HPDE6-E6E7 (cell line): ENCODE measurements at regions not wholly inside any gene's neighbourhood (a gene's known extent, or its start where the extent isn't known, plus 50 kb on each side); places are given as distances from the start of the nearest gene placed in this dataset.

ENCODE experiments used
- DNase-seq: peaks from one replicate; pipeline ENCODE4 v3.0.0; 2011; ENCODE audit warnings: missing footprints; ENCODE audit errors: extremely low spot score

DNA sequence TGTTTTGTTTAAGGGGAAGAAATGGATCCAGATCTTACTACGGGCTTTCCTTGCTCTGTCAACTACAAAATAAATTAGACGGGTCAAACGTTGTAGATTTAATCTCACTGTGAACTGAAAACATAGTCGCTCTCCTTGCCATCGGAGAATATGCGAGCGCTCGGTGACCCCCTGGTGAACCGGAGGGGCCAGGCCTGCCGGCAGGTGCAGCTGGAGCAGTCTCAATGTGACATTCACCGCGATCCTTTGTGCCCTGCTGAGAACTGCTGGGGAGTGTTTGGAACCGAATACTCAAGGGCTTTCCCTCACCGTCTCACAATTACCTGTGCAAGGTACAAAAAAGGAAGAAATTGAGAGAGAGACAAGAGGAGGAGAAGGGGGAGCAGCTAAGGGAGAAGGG lies 174.1 kb upstream of the GPR26 start:
- no peak for DNase-seq

GRCh38 chr10:123494301-123494808 lies 171.8 kb upstream of the GPR26 start:
- no peak for DNase-seq

DNA sequence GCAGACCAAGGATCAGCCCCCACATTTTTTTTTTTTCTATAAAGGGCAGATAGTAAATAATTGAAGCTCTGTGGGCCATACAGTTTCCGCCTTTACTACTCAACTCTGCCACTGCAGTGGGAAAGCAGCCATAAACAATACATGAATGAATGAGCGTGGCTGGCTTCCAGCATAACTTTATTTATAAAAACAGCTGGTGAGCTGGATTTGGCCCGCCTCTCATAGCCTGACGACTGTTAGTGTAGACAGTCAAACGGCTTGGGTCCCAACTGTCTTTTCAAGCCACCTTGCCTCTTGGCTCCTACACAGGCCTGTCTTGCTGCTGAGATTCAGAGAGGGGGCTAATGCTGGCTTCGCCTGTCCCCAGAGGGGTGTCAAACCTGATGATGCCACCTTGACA lies 169.8 kb upstream of the GPR26 start:
- no peak for DNase-seq

DNA sequence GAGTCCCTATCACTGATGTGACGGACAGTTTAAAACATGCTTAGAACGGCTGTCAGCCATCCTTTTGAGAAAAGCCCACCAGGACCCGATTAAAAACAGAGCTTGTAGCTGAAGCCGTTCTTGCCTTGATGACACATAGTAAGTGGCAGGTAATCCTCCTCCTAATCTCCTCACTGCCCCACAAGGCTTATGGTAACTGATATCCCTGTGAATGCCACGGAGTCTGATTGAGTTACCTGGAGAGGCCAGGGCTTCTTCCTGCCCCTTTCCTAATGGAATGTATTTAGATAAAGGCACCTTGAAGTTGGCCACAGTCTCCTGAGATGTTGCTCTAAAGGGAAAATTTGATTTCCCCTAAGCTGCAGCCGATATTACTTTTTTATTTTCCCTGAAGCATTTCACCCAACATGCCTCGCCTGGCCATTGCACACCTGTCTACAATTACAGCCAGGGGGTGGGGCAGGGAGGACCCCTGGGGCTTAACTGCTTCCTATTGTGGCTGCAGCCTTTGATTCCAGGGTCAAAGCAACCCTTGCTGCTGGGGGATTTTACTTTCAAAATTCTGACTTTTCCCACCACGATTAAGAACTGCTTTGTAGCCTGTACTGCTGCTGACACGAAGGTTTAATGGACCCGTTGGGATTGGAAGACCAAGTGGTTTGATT lies 169.0 kb upstream of the GPR26 start:
- DNase-seq = no peak

DNA sequence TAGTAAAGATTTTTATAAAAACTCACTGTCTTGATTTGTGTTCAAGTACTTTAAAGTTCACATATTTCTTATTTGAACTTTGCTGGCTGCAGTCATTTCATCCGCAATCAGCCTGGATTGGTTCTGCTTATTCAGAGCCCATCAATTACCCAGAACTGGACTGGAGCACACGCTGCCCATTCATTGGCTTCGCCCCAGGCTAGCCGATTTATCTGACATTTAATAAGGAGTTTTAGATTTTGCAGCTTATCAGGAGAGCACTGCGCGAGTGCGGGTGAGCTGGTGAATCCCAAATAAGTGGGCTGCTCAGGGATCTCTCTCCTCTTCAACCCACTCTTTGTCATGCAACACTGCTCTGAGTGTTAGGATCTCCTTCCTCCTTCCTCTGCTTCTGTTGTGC lies 166.0 kb upstream of the GPR26 start:
- DNase-seq = no peak

DNA sequence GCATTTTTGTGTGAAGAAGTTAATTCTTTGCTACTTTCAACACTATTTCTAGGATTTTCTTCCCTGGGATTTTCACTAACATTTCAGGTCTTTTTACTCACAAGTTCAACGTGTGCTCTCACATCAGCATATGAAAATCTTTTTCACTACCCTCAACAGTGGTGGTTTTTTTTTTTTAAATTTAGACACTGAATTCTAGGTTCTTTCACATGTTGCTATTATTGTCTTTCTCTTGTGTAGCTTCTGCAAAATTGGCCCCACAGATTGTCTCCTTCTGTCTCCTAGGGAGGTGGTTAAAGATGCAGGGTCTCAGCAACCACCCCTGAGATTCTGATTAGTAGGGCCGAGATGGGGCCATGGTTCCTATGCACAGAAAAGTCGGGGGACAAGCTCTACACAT lies 165.0 kb upstream of the GPR26 start:
- DNase-seq = no peak

DNA sequence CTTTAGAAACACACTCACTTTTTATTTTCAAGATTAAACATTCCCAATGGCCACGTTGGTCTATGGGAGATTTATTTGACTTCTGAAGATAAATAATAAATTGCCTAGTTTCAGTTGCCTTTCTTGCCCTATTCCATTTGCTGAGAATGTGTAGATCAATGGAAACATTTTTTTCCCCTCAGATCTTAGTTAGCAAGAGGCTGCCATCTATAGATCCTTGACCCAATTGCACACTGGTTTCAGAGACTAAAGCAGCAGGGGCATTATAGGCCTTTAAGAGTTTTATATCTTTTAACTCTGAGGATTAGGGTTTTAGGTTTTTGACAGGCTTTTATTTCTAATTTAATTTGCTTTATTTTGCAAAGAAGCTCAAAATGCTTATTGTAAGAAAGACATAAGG lies 163.2 kb upstream of the GPR26 start:
- DNase-seq = no peak

DNA sequence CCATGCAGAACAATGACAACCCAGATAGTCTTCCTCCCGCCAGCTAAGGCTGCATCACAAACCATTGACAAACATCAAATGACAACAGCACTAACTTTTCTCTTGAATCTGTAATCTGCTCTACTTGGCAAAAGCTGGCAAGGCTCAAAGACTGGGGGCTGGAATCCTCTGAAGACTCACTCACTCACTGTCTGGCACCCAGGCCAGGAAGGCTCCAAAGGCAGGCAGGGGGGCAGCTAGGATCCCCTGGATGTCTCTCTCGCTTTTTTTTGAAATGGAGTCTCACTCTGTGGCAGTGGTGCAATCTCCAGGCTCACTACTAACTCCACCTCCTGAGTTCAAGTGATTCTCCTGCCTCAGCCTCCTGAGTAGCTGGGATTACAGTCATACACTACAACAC lies 159.7 kb upstream of the GPR26 start:
- no peak for DNase-seq

DNA sequence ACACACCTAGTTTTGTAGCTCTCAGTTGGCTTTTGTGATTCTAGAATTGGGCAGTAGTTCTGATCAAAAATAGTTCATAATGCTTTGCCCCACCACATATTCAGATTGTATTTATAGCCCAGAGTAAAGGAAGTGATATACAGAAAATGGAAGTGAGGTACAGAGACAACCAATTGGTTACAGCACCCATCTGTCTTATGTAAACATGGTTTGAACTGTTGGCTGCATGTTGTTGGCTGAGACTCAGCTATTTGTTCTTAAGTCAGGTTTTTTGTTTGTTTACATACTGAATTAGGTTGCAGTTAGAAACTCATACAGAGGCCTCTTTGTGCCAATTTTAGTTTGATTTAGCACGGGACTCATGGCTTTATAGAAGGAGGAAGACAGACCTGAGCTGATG lies 158.9 kb upstream of the GPR26 start:
- no peak for DNase-seq

GRCh38 chr10:123509338-123509737 lies 156.8 kb upstream of the GPR26 start:
- no peak for DNase-seq

- no peak for DNase-seq
These were observed 153.0 kb upstream of the GPR26 start for GRCh38 chr10:123512901-123513775.

DNA sequence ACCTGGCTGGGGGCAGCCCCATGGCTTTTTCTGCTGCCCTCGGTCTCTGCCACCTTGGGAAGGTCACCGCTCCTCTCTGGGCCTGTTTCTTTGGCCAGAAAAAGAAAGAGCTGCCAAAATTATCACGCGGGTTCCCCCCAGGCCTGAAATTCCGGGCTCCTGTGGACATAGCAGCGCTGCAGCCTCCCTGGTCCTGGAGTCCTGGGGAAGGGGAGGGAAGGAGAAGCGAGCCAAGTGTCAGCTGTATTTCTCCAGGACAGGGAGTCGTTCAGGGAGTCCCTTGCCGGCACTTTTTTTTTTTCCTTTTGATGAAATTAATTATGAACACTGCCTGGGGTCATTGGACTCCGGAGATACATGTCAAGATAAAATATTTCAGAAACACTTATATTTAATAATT lies 152.3 kb upstream of the GPR26 start:
- DNase-seq = no peak

DNA sequence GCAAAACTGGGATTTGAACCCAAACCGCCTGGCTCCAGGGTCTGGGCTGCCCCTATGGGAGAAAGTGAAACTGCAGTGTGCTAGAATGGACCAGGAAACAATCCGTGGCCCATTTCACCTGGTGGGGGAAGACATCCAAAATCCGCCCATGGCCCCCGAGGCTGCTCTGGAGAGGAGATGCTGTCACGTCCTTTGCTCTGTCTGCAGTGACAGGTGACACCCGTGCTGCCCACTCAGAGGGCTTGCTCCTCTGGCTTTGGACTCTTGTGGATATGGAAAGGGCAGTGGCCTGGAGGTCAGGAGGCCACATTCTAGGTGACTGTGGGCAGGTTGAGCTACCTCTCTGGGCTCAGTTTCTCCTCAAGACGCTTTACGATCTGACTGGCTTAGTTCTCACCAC lies 151.2 kb upstream of the GPR26 start:
- DNase-seq = no peak

DNA sequence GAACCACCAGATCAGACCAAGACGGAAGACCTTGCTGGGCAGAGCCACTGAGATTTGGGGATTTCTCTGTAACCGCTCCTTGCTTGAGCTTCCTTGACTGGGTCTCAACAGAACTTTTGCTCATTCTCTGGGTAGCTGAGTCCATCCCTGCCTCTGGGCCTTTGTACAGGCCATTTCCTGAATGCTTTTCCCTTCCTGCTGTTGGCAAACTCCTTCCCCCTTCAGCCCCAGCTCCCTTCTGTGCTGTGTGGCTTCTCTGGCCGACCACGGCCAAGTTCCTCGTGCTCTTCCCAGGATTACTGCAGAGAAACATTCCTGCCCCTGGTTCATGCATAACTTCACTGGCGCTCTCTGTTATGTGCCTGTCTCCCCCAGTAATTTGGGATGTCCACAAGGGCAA lies 150.5 kb upstream of the GPR26 start:
- DNase-seq = no peak

GRCh38 chr10:123516291-123516690 lies 149.9 kb upstream of the GPR26 start:
- DNase-seq = no peak

GRCh38 chr10:123517426-123517825 lies 148.7 kb upstream of the GPR26 start:
- DNase-seq = no peak

- no peak for DNase-seq
These were observed 148.3 kb upstream of the GPR26 start for GRCh38 chr10:123517901-123518300.

GRCh38 chr10:123518765-123519164 lies 147.4 kb upstream of the GPR26 start:
- no peak for DNase-seq

- DNase-seq = no peak
These were observed 146.3 kb upstream of the GPR26 start for GRCh38 chr10:123519861-123520260.

GRCh38 chr10:123521076-123521475 lies 145.1 kb upstream of the GPR26 start:
- no peak for DNase-seq

- DNase-seq = no peak
These were observed 144.6 kb upstream of the GPR26 start for GRCh38 chr10:123521556-123521955.

DNA sequence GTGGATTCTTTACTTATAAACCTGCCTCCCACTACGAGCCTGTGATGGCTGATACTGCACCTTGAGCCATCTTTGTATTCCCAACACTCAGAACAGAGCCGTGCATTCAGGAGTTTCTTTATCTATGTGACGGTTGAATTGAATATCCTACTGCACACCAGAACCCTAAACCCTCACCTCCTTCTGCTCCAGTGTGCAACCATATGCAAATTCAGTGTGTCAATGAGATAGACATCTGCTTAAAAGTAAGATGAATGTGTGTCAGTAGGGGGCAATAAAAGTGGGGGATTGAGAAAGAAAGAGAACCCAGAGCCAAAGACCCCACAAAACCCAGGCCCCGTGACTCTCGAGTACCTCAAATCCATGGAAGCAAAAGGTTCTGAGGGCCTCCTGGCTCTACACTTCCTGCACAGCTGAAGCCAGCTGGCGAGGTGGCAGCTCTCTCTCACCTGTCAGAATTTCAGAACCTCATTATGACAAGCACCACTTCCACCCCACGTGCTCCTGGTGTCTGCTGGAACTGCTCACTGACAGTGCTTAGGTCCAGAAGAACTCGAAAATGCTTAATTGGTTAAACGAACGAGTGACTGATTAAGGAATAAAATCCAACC lies 143.3 kb upstream of the GPR26 start:
- DNase-seq = no peak

DNA sequence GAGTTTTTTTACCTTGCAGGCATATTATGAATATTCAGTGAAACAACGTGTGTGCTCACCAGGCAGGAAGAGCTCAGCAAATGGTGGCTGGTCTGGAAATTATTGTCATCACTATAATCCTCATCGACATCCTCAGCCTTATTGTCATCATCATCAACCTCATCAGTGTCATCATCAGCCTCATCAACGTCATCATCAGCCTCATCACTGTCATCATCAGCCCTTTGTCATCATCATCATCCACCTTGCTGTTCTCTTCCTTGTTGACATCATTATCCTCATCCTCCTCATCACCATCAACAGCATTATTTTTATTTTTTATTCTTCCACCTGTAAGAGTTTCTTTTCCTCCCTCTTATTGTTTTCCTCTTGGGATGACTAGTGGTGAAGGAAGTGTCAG lies 142.3 kb upstream of the GPR26 start:
- no peak for DNase-seq
